NCI-H2227 treated with DMSO at 0.1 percent for 48 hours (cell line): ENCODE measurements at regions not wholly inside any gene's neighbourhood (a gene's known extent, or its start where the extent isn't known, plus 50 kb on each side); places are given as distances from the start of the nearest gene placed in this dataset.
"Not testable (repeated sequence)": the region's sequence is repeated elsewhere in the genome, so short reads cannot be mapped to it uniquely, and the experiment has no call there.

ENCODE experiments used
- DNase-seq: peaks from one replicate; lab custom pipeline; 2025; lab: John Stamatoyannopoulos, UW

GRCh38 chr4:4032801-4033605 lies 193.7 kb downstream of the OTOP1 start:
- DNase-seq = not testable (repeated sequence)

DNA sequence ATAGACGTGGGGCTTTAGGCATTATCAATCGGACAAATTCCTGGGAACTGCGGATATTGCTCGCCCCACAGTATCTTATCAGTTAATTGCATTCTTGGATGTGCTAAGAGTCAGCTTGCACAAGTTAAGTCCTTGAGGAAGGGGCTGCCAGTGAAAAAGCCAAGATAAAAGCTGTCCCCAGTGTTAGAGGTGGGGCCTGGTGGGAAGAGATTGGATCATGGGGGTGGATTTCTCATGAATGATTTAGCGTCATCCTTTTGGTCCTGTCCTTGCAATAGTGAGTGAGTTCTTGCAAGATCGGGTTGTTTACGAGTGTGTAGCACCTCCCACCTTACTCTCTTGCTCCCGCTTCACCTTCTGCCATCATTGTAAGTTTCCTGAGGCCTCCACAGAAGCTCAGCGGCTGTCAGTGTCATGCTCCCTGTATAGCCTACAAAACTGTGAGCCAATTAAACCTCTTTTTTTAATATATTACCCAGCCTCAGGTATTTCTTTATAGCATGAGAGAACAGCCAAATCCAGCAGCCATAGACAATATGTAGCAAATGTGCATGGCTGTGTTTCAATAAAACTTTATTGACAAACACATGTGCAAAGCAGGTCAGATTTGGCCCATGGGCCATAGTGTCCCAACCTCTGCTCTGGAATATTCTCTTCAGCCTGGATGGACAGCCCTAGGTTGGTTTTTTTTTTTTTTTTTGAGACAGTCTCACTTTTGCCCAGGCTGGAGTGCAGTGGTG lies 189.2 kb downstream of the OTOP1 start:
- DNase-seq = not testable (repeated sequence)

- DNase-seq = not testable (repeated sequence)
Measured at GRCh38 chr4:4045823-4046222, 180.9 kb downstream of the OTOP1 start.

DNA sequence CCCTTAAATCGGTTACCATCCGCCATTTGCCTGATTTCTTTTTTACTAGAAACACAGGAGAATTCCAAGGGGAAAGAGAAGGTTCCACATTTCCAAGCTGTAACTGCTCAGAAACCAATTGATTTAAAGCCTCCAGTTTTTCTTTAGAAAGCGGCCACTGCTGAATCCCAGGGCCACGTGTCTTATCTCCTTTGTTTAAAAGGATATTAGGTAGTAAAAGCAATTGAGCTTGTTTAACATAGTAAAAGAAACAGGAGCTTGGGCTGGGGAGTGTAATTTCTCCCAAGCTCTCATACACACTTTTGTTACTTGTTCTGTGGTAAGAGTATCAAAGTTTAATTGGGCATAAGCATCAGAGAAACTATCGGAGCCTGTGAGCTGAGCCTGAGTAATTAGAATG lies 180.0 kb downstream of the OTOP1 start:
- not testable (repeated sequence) for DNase-seq

GRCh38 chr4:4047202-4047601 lies 179.5 kb downstream of the OTOP1 start:
- not testable (repeated sequence) for DNase-seq

- DNase-seq = not testable (repeated sequence)
Measured at GRCh38 chr4:4048227-4048626, 178.5 kb downstream of the OTOP1 start.

DNA sequence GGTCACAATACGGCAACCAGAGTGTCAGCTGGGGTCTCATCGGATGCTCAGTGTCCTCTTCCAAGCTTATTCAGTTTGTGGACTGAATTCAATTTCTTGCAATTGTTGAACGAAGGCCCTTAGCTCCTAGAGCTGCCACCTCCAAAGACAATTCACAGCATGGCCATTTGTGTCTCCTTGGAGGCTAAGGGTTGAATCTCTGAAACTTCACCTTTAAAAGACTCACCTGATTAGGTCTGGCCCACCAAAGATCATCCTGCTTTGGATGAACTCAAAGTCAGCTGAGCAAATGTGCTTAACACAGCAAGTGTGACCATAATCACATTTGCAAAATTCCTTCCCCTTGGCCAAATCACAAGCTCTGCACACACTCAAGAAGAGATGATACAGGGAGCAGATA lies 175.9 kb downstream of the OTOP1 start:
- DNase-seq = not testable (repeated sequence)

- not testable (repeated sequence) for DNase-seq
Measured at GRCh38 chr4:4052933-4053332, 173.8 kb downstream of the OTOP1 start.

- not testable (repeated sequence) for DNase-seq
Measured at GRCh38 chr4:4057226-4057625, 169.5 kb downstream of the OTOP1 start.

DNA sequence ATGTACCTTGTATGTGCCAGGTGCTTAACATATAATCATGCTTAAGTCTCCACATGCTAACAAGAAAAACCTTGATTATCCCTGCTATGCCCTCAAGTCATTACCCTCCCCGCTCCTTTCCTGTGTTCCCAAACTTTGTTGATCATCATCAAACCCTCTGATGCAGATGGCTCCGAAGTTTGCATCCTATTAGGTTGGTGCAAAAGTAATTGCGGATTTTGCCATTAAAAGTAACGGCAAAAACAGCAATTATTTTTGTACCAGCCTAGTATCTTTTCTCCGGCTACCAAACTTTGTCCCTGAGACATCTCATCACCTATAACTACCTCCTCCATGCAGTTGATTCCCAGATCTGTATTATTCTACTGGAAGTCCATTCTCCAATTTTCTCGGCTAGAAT lies 142.6 kb downstream of the OTOP1 start:
- not testable (repeated sequence) for DNase-seq

DNA sequence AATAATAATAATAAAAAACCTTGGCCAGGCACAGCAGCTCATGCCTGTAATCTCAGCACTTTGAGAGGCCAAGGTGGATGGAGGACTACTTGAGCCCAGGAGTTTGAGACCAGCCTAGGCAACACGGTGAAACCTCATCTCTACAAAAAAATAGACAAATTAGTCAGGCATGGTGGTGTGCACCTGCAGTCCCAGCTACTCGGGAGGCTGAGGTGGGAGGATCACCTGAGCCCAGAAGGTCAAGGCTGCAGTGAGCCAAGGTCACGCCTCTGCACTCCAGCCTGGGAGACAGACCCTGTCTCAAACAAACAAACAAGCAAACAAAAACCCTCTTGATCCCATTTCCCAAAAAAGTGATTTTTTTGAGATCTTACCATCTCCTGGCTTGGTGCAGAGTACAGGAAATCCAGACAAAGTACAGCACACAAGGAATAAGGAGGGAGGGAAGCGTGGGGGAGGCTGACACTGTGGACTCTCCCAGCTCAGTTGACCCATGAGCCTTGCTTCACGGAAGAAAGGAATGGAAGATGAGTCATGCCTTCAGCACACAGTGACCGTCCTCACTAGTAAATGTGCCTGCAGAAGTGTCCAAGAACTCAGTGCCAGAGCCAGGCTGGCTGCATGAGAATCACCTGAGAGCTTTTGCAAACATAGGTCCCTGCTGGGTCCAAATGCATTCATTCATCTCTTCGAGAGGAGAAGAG lies 136.9 kb downstream of the OTOP1 start:
- not testable (repeated sequence) for DNase-seq

- not testable (repeated sequence) for DNase-seq
Measured at GRCh38 chr4:4090720-4091119, 136.0 kb downstream of the OTOP1 start.

GRCh38 chr4:4092159-4092558 lies 134.6 kb downstream of the OTOP1 start:
- DNase-seq = not testable (repeated sequence)

GRCh38 chr4:4099610-4100009 lies 127.1 kb downstream of the OTOP1 start:
- not testable (repeated sequence) for DNase-seq

DNA sequence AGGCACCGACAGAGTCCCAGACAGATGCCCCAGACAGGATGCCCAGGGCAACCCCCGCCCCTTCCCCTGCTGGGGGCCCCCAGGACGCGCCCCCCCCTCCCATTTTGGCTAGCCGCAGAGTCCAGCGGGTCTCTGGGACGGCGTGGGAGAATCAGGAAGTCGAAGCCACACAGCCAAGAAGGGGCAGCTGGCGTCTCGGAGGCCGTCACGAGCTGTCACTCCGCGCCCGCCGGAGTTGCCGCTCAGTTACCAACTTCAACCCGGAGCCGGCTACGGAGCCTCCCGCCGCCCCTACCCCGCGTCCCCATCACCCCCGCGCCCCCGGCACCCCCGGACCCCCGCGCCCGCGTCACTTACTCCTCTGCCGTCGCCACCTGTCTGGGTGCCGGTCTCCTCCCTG lies 119.8 kb downstream of the OTOP1 start:
- DNase-seq = not testable (repeated sequence)

DNA sequence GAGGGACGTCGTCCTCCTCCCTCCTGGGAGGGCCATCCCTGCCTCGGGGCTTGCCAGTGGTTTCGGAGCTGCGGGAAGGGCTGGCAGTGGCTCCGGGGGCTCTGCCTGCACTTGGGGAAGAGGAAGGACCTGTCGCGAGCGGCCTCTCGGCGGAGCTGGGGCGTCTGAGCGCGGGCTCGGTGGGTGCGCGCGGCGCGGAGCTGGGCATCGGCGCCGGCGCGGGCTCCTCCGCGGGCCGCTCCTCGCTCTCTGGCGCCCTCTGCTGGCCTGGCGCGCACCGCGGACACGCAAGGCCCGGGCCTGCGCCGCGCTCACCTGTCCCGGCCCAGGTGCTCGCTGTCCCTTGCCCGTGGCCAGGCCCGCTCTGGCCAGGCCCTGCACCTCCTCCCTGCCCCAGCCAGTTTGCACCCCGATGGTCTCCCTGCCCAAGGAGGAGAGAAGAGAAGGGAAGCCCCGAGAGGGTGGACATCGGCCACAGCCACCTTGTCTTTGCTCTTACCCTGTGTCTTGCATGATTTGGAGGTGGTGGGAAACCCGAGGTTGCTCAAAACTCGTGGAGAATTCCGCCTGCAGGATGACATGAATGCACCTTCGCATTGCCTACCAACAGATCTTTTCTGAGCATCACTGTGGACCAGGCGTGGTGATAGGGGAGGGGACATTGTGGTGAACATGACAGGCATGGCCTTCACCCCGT lies 119.2 kb downstream of the OTOP1 start:
- not testable (repeated sequence) for DNase-seq

DNA sequence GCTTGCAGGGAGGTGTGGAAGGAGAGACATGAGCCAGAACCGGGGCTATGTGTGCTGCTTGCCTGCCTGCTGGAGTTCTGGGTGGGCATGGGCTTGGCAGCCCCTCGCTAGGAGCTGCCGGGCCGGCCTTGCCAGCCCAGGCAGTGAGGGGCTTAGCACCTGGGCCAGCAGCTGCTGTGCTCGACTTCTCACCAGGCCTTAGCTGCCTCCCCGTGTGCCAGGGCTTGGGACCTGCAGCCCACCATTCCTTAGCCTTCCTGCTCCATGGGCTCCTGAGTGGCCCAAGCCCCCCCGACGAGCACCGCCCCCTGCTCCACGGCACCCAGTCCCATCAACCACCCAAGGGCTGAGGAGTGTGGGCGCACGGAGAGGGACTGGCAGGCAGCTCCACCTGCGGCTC lies 111.3 kb downstream of the OTOP1 start:
- not testable (repeated sequence) for DNase-seq

DNA sequence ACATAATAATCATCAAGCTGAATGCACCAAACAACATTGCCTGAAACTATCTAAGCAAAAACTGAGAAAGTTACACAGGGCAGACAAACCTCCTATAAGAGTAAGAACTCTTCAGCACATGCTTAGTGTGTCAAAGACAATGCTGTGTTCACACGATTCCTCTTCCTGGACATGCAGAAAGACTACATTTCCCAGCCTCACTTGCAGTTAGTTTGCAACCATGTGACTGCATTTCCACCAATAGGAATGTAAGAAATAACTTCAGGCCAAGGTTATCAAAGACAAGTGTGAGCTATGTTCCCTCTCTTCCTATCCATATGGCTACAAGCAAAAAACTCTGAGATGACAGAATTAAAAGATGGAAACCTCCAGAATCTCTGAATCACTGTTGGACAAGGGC lies 109.8 kb downstream of the OTOP1 start:
- DNase-seq = not testable (repeated sequence)

GRCh38 chr4:4134368-4134767 lies 92.4 kb downstream of the OTOP1 start:
- DNase-seq = not testable (repeated sequence)

DNA sequence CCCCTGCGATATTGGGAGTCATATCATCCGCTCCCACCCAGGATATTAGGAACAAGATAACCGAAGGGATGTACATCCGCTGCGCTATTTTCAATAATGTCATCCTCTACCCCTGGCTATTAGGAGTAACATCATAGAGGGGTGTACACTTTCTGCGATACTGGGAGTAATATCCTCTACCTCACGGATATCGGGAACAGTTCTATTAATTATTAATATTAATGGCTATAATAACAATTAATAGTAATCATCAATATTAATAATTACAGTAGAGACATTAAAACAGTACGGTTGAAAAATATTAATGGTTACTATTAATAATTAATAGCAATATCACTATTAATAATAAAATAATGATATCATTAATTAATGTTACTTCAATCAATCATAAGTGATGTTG lies 90.1 kb downstream of the OTOP1 start:
- DNase-seq = not testable (repeated sequence)
